H1 (cell line): ENCODE measurements at regions not wholly inside any gene's neighbourhood (a gene's known extent, or its start where the extent isn't known, plus 50 kb on each side); places are given as distances from the start of the nearest gene placed in this dataset.

Experiments
- CREB1 ChIP-seq: IDR thresholded peaks from 2 replicates; pipeline ENCODE4 v1.6.1; 2012; ENCODE audit warnings: inconsistent platforms
- CTCF ChIP-seq, 3 experiments: IDR thresholded peaks; 1 replicate in 2 of 3; 2 replicates in 1 of 3; pipeline versions ENCODE4 v1.5.1 to v1.6.1; 2011; ENCODE audit warnings: low read length in 3 of 3, mild to moderate bottlenecking in 3 of 3, inconsistent platforms in 2 of 3, low read depth in 1 of 3, moderate library complexity in 1 of 3; ENCODE audit not compliant: insufficient read depth in 1 of 3; ENCODE audit errors: control extremely low read depth in 1 of 3
- SIN3A ChIP-seq, 2 experiments: IDR thresholded peaks in 1 of 2; conservative IDR thresholded peaks in 1 of 2; 2 replicates each; pipeline ENCODE4 v1.6.1; 2011 to 2012; ENCODE audit warnings: low read length in 2 of 2, improper control_type of control experiment in 1 of 2, low read depth in 1 of 2, mild to moderate bottlenecking in 1 of 2

GRCh38 chr6:22095836-22096235 lies 201.0 kb downstream of the PRL start:
- TF ChIP-seq CREB1 (no peak), CTCF (IDR thresholded peaks at IDR 0.05; ENCODE audit: control extremely low read depth in 1 of 3, insufficient read depth in 1 of 3, low read depth in 1 of 3, low read length in 3 of 3) (no peak), SIN3A (conservative IDR thresholded peaks at IDR 0.05 in 1 of 2, IDR thresholded peaks at IDR 0.05 in 1 of 2; ENCODE audit: low read depth in 1 of 2, low read length in 2 of 2) (no peak)
